Lung microvascular endothelial cell (primary cell): ENCODE measurements at regions not wholly inside any gene's neighbourhood (a gene's known extent, or its start where the extent isn't known, plus 50 kb on each side); places are given as distances from the start of the nearest gene placed in this dataset.

Experiments
- DNase-seq, 2 donors: peaks; one replicate each; pipeline versions ENCODE4 v3.0.0 to v3.0.0-alpha.2; 2010; ENCODE audit warnings: low read depth in 2 of 2

DNA sequence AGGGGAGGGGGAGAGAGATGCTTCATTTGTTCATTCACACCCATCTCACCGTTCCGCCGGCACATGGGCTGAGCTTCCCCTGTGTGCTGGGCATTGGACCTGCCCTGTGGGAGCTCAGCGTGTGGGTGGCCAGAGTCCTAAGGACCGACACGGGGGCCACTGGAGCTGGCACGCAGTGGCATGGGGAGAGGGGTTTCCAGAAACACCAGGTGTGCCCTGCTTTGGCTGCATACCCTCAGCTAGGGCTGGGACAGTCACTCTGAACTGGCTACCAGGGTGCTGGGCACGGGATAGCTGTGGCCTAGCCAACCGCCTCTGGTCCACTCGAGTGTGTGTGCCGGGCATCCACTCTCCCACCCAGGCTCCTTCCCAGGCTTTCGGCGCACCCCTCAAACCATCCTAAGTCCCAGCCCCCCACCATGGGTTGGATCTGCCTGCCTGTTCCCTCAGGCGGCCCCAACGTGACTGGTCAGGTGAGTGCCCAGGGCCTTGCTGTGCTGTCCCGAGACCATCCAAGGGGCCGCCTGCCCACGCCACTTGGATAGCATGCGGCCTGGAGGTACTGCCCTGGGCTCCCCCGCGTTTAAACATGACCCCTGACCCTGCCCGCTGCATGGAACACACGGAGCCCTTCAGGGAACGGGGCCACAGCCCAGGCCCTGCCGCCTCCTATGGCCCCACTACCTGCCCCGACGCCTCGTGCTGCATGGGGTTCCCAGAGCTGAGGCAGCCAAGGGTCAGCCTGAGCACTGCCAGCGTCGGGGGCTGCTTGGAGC is 51.6 kb upstream of the LINC01488 start:
- no peak for DNase-seq

DNA sequence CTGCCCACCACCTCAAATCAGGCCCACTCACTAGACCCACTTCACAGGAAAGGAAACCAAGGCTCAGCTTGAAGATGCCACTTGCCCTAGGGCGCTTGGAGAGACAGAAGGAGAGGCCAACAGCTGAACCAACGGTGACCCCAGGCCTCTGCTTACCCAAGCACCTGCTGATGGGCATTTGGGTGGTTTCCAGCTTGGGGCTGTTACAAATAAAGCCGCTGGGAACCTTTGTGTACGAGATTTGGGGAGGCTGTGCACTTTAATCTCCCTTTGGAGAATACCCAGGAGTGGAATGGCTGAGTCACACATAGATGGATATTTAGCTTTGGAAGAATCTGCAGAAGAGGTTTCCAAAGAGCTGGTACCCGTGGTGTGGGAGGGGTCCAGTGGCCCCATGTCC is 50.9 kb upstream of the LINC01488 start:
- DNase-seq, result no peak

DNA sequence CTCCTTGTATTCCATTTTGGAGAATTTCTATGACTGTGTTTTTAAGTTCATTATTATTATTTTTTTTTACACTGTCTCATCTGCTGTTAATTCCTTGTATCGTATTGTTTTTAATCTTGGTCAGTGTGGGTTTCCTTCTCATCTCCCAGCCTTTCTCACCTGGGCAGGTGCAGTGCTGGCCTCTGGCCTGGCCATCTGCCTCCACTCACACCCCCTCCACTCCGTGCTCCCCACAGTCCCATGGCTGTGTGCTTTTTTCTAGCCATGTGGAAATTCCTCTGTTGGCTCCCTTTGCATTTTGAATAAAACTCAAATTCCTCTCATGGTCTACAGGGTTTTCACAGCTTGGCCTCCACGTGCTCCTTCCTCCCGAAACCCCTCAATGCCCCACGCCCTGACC is 50.3 kb upstream of the LINC01488 start:
- no peak for DNase-seq
